ENCODE measurements at regions not wholly inside any gene's neighbourhood (a gene's known extent, or its start where the extent isn't known, plus 50 kb on each side); places are given as distances from the start of the nearest gene placed in this dataset.

DNA sequence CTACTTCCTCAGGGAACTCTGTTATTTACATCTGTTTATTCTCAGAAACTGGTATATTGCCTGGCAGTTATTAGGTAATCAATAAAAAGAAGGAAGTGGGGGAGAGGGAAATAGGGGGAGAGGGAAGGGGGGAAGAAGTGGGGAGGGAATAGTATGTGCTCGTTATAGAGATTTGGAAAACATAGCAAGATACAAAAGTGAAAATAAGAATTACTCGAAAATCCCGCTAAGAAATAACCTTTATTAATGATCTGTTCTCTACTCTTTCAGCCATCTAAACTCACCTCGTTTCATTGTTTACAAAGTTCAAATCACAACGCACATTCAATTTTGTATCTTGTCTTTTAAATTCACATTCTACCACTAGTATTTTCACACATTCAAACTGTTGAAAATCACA is 63.0 kb upstream of the CDCA7L start:
- no peak for DNase-seq
- H3K4me3 ChIP-seq (ENCODE audit: low read depth, low read length), result no peak overlapping the region
- H3K4me2 ChIP-seq (ENCODE audit: low read length), result no peak overlapping the region
- H3K9me3 ChIP-seq (ENCODE audit: insufficient read depth, low read depth, low read length), result no peaks in the 10 kb centered on the region
- no peak overlapping the region for H2AK5ac ChIP-seq (ENCODE audit: low read length)
- H3K79me2 ChIP-seq (ENCODE audit: control insufficient read depth, insufficient read depth, low read length, poor library complexity), result no peaks in the 10 kb centered on the region
- no peak overlapping the region for H2AFZ ChIP-seq (ENCODE audit: insufficient read depth, low read length, poor library complexity)
- no peak overlapping the region for H4K8ac ChIP-seq (ENCODE audit: low read depth, low read length)
- H3K14ac ChIP-seq (ENCODE audit: low read length), result no peak overlapping the region
- H3K4ac ChIP-seq (ENCODE audit: low read depth, low read length), result no peak overlapping the region
- H4K91ac ChIP-seq (ENCODE audit: low read depth, low read length), result no peak overlapping the region
- H3K9ac ChIP-seq (ENCODE audit: low read length), result no peak overlapping the region
- H3K27me3 ChIP-seq (ENCODE audit: insufficient read depth, low read length), result no peaks in the 10 kb centered on the region
- no peaks in the 10 kb centered on the region for H3K4me1 ChIP-seq (ENCODE audit: control insufficient read depth in 1 of 2, insufficient read depth in 2 of 2, low read length in 2 of 2)
- no peak overlapping the region for H4K12ac ChIP-seq (ENCODE audit: low read depth, low read length)
- no peak overlapping the region for H3K27ac ChIP-seq (ENCODE audit: low read depth, low read length)
- H3K23ac ChIP-seq (ENCODE audit: low read length), result no peak overlapping the region
- no peak overlapping the region for H2BK5ac ChIP-seq (ENCODE audit: low read depth, low read length, poor library complexity)
- 100% methylated on average over 1 of the region's 5 CpGs for WGBS (ENCODE audit: extremely low coverage, insufficient coverage, insufficient read length)
- no peak overlapping the region for H2BK120ac ChIP-seq (ENCODE audit: insufficient read depth, low read length, poor library complexity)
- H3K18ac ChIP-seq (ENCODE audit: low read length), result no peak overlapping the region
- no peak overlapping the region for H2BK12ac ChIP-seq (ENCODE audit: low read length)
- H3K79me1 ChIP-seq (ENCODE audit: low read length), result no peaks in the 10 kb centered on the region
- no peaks in the 10 kb centered on the region for H3K36me3 ChIP-seq (ENCODE audit: control insufficient read depth in 1 of 2, insufficient read depth in 2 of 2, low read length in 2 of 2)

DNA sequence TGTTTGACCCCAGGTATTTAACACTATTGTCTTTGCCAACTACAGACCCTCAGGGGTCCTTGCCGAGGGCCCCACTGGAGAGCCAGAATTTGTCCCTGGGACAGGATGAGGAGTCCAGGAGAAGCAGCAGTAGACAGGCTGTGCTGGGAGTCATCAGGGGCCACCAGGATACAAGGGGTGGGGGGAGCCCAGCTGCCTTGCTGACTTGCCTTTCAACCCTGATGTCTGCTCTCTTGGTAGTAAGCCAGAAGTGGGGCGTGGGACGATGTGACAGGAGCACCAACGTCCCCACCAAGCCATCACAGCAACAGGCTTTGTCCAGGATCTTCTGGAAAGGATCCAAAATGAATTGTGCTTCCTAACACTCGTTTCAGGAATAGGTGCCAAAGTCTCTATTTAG is 62.4 kb upstream of the CDCA7L start:
- H3K27me3 ChIP-seq (ENCODE audit: insufficient read depth, low read length), result no peaks in the 10 kb centered on the region
- H3K4me3 ChIP-seq (ENCODE audit: low read depth, low read length), result no peak overlapping the region
- H3K4ac ChIP-seq (ENCODE audit: low read depth, low read length), result no peak overlapping the region
- no peaks in the 10 kb centered on the region for H3K36me3 ChIP-seq (ENCODE audit: control insufficient read depth in 1 of 2, insufficient read depth in 2 of 2, low read length in 2 of 2)
- WGBS (ENCODE audit: extremely low coverage, insufficient coverage, insufficient read length), result no CpG with 5 or more reads among the region's 5 CpGs
- no peak overlapping the region for H4K8ac ChIP-seq (ENCODE audit: low read depth, low read length)
- H3K27ac ChIP-seq (ENCODE audit: low read depth, low read length), result no peak overlapping the region
- H3K14ac ChIP-seq (ENCODE audit: low read length), result no peak overlapping the region
- no peak overlapping the region for H3K23ac ChIP-seq (ENCODE audit: low read length)
- H4K12ac ChIP-seq (ENCODE audit: low read depth, low read length), result no peak overlapping the region
- no peak overlapping the region for H2AFZ ChIP-seq (ENCODE audit: insufficient read depth, low read length, poor library complexity)
- H2BK5ac ChIP-seq (ENCODE audit: low read depth, low read length, poor library complexity), result no peak overlapping the region
- no peak overlapping the region for H3K18ac ChIP-seq (ENCODE audit: low read length)
- no peak for DNase-seq
- no peak overlapping the region for H2BK12ac ChIP-seq (ENCODE audit: low read length)
- H4K91ac ChIP-seq (ENCODE audit: low read depth, low read length), result no peak overlapping the region
- H3K4me2 ChIP-seq (ENCODE audit: low read length), result no peak overlapping the region
- H3K9ac ChIP-seq (ENCODE audit: low read length), result no peak overlapping the region
- H2BK120ac ChIP-seq (ENCODE audit: insufficient read depth, low read length, poor library complexity), result no peak overlapping the region
- no peaks in the 10 kb centered on the region for H3K79me1 ChIP-seq (ENCODE audit: low read length)
- no peaks in the 10 kb centered on the region for H3K4me1 ChIP-seq (ENCODE audit: control insufficient read depth in 1 of 2, insufficient read depth in 2 of 2, low read length in 2 of 2)
- H3K79me2 ChIP-seq (ENCODE audit: control insufficient read depth, insufficient read depth, low read length, poor library complexity), result no peaks in the 10 kb centered on the region
- H2AK5ac ChIP-seq (ENCODE audit: low read length), result no peak overlapping the region
- H3K9me3 ChIP-seq (ENCODE audit: insufficient read depth, low read depth, low read length), result no peaks in the 10 kb centered on the region

DNA sequence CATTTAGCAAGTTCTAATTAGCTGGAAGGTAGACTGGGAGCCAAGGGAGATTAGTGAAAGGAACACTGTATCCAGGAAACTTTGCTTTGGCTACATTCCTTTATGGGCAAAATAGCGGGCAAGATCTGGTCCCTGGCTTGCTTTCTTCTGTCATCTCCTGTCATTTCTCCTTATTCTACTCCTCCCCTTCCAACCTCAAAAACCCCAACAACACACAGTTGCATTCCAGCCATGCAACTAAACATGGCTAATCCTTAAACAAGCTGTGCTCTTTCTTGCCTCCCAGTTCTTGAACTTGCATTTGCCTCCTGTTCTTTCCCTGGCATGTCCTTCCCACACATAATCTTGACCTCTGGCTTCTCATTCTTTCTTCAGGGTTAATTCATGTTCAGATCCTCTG is 59.5 kb upstream of the CDCA7L start:
- Histone ChIP-seq H3K27me3 (ENCODE audit: insufficient read depth, low read length) (no peaks in the 10 kb centered on the region), H3K4me2 (ENCODE audit: low read length) (no peak overlapping the region), H3K79me2 (ENCODE audit: control insufficient read depth, insufficient read depth, low read length, poor library complexity) (no peaks in the 10 kb centered on the region), H3K9ac (ENCODE audit: low read length) (no peak overlapping the region), H3K4ac (ENCODE audit: low read depth, low read length) (no peak overlapping the region), H2BK5ac (ENCODE audit: low read depth, low read length, poor library complexity) (no peak overlapping the region), H4K8ac (ENCODE audit: low read depth, low read length) (no peak overlapping the region), H3K23ac (ENCODE audit: low read length) (no peak overlapping the region), H2BK12ac (ENCODE audit: low read length) (no peak overlapping the region), H3K4me1 (ENCODE audit: control insufficient read depth in 1 of 2, insufficient read depth in 2 of 2, low read length in 2 of 2) (no peaks in the 10 kb centered on the region), H3K36me3 (ENCODE audit: control insufficient read depth in 1 of 2, insufficient read depth in 2 of 2, low read length in 2 of 2) (no peaks in the 10 kb centered on the region), H4K91ac (ENCODE audit: low read depth, low read length) (no peak overlapping the region), H2BK120ac (ENCODE audit: insufficient read depth, low read length, poor library complexity) (no peak overlapping the region), H2AK5ac (ENCODE audit: low read length) (no peak overlapping the region), H3K79me1 (ENCODE audit: low read length) (no peaks in the 10 kb centered on the region), H4K12ac (ENCODE audit: low read depth, low read length) (no peak overlapping the region), H3K14ac (ENCODE audit: low read length) (no peak overlapping the region), H3K18ac (ENCODE audit: low read length) (no peak overlapping the region), H3K9me3 (ENCODE audit: insufficient read depth, low read depth, low read length) (no peaks in the 10 kb centered on the region), H3K27ac (ENCODE audit: low read depth, low read length) (no peak overlapping the region), H3K4me3 (ENCODE audit: low read depth, low read length) (no peak overlapping the region), H2AFZ (ENCODE audit: insufficient read depth, low read length, poor library complexity) (no peak overlapping the region)
- no peak for DNase-seq
- no CpG with 5 or more reads among the region's 1 CpG for WGBS (ENCODE audit: extremely low coverage, insufficient coverage, insufficient read length)

DNA sequence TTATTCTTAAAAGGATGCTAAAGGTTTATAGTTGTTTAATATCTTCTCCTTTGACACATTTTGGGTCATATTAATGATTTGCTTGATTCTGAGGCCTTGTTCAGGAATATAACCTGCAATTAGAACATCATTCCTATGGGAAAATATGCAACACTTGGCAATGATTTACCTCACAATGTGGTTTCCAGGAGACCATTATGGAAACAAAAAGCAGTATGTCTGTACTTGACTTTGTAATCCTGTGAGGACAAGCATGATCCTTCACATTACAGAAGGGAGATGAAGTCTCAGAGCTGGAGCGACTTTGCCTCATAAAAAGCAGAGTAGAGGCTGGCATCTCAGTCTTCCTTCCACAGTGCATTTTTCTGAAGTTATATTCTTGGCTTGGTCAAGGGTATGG is 57.0 kb upstream of the CDCA7L start:
- no peak for DNase-seq
- WGBS (ENCODE audit: extremely low coverage, insufficient coverage, insufficient read length), result no CpG with 5 or more reads among the region's 1 CpG
- H4K12ac ChIP-seq (ENCODE audit: low read depth, low read length), result no peak overlapping the region
- no peak overlapping the region for H2AK5ac ChIP-seq (ENCODE audit: low read length)
- H3K27ac ChIP-seq (ENCODE audit: low read depth, low read length), result no peak overlapping the region
- no peaks in the 10 kb centered on the region for H3K79me2 ChIP-seq (ENCODE audit: control insufficient read depth, insufficient read depth, low read length, poor library complexity)
- H3K36me3 ChIP-seq (ENCODE audit: control insufficient read depth in 1 of 2, insufficient read depth in 2 of 2, low read length in 2 of 2), result no peaks in the 10 kb centered on the region
- no peak overlapping the region for H4K91ac ChIP-seq (ENCODE audit: low read depth, low read length)
- no peaks in the 10 kb centered on the region for H3K4me1 ChIP-seq (ENCODE audit: control insufficient read depth in 1 of 2, insufficient read depth in 2 of 2, low read length in 2 of 2)
- no peak overlapping the region for H4K8ac ChIP-seq (ENCODE audit: low read depth, low read length)
- H3K4ac ChIP-seq (ENCODE audit: low read depth, low read length), result no peak overlapping the region
- no peak overlapping the region for H3K14ac ChIP-seq (ENCODE audit: low read length)
- H2BK5ac ChIP-seq (ENCODE audit: low read depth, low read length, poor library complexity), result no peak overlapping the region
- H2BK120ac ChIP-seq (ENCODE audit: insufficient read depth, low read length, poor library complexity), result no peak overlapping the region
- no peaks in the 10 kb centered on the region for H3K9me3 ChIP-seq (ENCODE audit: insufficient read depth, low read depth, low read length)
- H3K4me2 ChIP-seq (ENCODE audit: low read length), result no peak overlapping the region
- H3K18ac ChIP-seq (ENCODE audit: low read length), result no peak overlapping the region
- no peak overlapping the region for H2BK12ac ChIP-seq (ENCODE audit: low read length)
- no peak overlapping the region for H3K4me3 ChIP-seq (ENCODE audit: low read depth, low read length)
- no peak overlapping the region for H3K9ac ChIP-seq (ENCODE audit: low read length)
- H3K27me3 ChIP-seq (ENCODE audit: insufficient read depth, low read length), result no peaks in the 10 kb centered on the region
- no peak overlapping the region for H3K23ac ChIP-seq (ENCODE audit: low read length)
- H3K79me1 ChIP-seq (ENCODE audit: low read length), result no peaks in the 10 kb centered on the region
- H2AFZ ChIP-seq (ENCODE audit: insufficient read depth, low read length, poor library complexity), result no peak overlapping the region

Measured in trophoblast cell (in vitro differentiated cells and primary cell).